ENCODE measurements at regions not wholly inside any gene's neighbourhood (a gene's known extent, or its start where the extent isn't known, plus 50 kb on each side); places are given as distances from the start of the nearest gene placed in this dataset.

- no peak for DNase-seq
These were observed 51.7 kb upstream of the IGFBP3 start for GRCh38 chr7:45972629-45973312.

- no peak for DNase-seq
These were observed 50.6 kb upstream of the IGFBP3 start for GRCh38 chr7:45971661-45972175.

GRCh38 chr7:45971171-45971570 lies 50.1 kb upstream of the IGFBP3 start:
- no peak for DNase-seq
